NCI-H748 (cell line): ENCODE measurements at regions not wholly inside any gene's neighbourhood (a gene's known extent, or its start where the extent isn't known, plus 50 kb on each side); places are given as distances from the start of the nearest gene placed in this dataset.
"Not testable (repeated sequence)": the region's sequence is repeated elsewhere in the genome, so short reads cannot be mapped to it uniquely, and the experiment has no call there.

ENCODE experiments used
- DNase-seq: peaks from one replicate; lab custom pipeline; 2025; ENCODE audit not compliant: unreplicated experiment; lab: John Stamatoyannopoulos, UW

DNA sequence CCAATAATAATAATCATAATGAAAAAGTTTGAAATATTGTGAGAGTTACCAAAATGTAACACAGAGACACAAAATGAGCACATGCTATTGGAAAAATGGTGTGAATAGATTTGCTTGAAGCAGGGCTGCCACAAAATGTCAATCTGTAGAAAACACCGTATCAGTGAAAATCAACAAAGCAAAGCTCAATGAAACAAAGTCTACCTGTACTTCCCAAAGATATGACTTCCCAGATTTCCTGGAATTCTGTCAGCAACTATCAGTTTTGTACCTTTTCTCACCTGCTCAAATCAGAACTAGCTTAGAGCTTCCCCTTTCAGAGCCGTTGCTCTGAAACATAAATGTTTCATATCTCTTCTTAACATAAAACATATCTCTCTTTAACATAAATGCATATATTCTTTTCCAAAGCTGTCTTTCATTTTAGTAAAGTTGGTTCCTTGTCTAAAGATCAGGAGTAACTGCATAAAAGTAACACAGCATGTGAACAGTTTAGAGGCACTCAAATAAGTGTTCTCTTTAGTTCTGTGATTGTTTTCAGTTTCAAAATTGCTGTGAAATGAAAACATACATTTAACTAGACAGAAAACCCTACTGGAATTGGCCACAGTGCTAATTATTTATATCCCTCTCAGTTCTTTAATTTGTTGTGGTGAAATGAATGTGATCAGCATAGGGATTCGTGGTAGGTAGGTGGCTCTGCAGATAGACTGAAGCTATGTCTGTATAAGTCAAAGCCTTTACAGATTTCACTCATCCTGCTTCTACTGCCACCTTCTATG is 262.5 kb downstream of the KCNJ3 start:
- no peak for DNase-seq

DNA sequence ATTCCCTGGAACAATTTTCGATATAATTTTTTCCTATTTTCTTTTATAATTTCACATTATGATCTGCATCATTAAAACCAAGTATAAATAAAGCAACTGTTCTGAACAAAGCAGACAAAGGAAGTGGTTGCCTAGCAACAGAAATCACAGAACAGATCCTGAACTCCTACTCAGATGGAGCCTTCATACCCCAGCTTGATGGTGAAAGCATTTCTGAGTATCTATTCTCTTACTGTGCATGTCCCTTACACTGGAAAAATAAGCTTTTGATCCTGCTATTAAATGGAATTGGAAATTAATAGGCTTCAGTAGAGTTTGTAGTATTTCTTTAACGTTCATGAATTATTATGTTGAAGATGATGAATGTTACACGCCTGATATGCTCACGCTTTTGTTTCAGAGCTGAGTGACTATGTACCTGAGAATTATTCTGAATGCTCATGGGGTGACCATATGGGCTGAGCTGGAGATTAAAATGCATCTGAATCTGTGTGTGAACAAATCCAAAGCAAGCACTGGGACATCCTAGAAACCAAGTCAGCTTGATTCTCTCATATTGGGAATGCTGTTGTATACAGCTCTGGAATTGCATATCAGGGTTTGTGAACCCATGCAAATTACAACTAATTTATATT is 254.0 kb downstream of the KCNJ3 start:
- peak; percentile 94 for DNase-seq

DNA sequence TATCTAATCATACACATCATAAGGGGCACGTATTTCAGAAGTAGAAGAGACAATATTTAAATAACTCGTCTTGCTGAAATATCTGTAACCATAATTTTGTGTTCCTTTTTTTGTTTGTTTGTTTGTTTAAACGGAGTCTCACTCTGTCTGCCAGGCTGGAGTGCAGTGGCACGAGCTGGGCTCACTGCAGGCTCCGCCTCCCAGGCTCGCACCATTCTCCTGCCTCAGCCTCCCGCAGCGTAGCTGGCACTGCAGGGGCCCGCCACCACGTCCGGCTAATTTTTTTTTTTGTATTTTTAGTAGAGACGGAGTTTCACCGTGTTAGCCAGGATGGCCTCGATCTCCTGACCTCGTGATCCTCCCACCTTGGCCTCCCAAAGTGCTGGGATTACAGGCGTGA is 248.9 kb downstream of the KCNJ3 start:
- DNase-seq = not testable (repeated sequence)

DNA sequence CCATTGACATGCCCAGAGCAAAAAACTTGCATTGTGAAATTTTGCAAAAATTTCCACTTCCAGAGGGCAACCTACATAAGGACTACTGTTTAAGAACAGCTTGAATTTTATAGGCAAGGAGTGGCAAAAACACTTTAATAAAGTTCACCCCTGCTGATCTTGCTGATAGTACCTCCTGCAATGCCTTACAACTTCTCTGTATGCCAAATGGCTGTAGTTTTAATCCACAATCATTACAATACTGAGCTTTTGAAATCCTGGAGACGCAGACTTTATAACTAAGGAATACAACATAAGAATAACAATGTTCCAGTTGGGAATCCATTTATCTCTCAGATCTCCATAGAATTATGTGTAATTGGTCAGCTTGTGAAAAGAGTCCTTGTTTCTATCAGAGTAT is 247.5 kb downstream of the KCNJ3 start:
- DNase-seq = no peak

DNA sequence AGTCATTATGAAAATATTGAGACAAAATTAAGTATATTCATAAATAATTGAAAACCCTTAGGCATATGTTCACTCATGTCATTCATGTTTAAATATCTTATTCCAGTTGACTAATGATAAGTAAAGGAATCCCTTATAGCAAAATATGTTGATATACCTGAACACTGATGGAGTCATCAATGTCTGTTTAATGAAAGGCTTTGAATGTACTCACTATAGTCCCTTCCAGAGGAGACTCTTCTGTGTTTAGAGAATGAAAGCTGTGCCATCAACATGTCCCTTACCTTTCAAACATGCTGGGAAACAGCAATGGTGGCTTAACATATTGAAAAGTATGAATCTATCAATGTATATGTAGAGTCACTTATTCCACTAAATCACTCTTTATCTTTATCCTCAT is 242.9 kb downstream of the KCNJ3 start:
- no peak for DNase-seq

DNA sequence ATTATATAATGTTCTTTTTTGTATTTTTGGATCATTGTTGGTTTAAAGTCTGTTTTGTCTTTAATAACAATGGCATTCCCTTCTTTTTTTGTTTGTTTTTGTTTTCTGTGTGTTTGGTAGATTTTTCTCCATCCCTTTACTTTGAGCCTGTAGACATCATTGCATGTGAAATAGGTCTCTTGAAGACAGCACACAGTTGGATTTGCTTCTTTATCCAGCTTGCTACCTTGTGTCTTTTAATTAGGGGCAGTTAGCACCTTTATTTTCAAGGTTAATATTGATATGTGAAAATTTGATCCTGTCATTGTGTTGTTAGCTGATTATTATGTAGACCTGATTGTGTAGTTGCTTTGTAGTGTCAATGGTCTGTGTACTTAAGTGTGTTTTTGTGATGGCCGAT is 235.7 kb downstream of the KCNJ3 start:
- DNase-seq = peak; percentile 60

DNA sequence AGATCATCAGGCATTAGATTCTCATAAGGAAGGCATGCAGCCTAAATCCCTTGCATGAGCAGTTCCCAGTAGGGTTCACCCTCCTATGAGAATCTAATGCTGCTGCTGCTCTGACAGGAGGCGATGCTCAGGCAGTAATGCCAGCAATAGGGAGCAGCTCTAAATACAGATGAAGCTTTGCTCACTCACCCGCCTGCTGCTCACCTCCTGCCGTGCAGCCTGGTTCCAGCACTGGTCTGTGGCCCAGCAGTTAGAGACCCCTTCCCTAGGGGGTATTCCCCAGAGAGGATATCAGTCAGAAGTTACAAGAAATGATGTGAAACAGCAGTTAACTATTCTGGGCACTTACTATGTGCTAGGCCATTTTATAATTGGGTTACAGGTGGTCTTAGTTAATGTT is 226.0 kb downstream of the KCNJ3 start:
- DNase-seq = peak; percentile 25

DNA sequence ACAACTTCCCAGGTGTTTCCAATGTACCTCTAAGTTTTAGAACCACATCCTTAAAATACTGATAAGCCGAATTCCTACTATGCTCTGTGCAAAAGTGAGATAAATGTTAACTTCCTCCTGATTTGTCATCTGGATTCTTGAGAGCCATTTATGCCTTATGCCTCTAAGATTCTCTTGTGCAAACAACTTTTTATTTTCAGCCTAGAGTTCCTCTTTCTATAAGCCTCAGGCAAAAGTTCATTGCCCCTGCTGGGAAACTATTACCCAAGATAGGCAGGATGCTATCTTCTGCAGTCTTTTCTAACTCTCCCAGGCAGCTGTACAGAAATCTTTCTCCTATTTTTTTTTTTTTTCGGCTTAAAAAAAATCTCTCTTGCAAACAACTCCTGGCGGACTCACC is 216.1 kb downstream of the KCNJ3 start:
- no peak for DNase-seq

DNA sequence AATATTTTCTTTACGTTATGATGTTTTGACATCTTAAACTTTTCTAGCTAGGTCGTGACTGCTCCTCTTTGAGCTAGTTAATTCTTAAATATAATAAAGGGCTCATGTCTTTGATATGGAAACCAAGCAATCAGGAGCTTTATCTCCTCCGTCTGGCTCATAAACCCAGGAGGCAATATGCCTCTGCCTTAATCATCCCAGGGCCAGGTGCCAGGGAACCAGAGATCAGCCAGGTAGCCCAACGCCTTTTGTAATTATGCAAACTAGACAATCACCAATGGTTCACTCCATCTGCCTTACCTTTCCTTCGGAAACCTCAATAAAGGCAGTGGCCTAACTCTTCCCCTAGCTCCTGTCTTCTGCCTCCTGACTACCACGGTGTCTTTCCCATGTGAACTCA is 213.7 kb downstream of the KCNJ3 start:
- peak; percentile 96 for DNase-seq

DNA sequence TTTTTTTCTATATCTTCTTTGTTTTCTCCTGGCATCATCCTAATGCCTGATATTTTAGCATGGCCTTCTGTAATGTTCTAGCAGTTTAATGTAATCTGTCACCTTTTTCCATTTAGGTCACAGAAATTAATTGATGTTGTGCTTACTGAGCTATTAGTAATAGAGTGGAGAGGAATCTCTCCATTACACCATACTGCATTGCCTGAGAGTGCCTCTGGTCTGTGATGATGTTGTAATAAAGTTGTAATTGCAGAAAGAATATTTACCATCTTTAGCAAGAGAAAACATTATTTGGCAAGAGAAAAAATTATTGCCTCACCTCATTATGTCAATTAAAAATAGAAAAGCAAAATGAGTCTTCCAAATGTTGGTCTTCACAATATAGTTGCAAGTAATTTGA is 213.2 kb downstream of the KCNJ3 start:
- DNase-seq = peak; percentile 80

DNA sequence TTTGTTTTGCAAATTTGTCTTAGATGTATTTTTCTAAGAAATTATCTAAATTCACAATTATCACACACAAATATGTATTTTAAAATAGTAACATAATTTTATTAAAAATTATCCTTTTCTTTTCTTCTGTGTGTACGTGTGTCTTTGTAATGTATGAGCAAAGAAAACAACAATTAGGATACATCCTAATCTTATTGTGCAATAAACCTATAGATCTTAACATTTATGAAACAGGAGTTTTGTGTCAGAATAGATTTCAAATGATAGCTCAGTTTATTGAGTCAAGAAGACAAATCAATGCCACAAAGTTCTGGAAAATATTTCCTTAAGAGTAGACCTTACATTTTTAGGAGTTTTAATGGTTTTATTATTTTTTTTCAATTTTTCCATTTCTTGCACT is 212.2 kb downstream of the KCNJ3 start:
- no peak for DNase-seq

DNA sequence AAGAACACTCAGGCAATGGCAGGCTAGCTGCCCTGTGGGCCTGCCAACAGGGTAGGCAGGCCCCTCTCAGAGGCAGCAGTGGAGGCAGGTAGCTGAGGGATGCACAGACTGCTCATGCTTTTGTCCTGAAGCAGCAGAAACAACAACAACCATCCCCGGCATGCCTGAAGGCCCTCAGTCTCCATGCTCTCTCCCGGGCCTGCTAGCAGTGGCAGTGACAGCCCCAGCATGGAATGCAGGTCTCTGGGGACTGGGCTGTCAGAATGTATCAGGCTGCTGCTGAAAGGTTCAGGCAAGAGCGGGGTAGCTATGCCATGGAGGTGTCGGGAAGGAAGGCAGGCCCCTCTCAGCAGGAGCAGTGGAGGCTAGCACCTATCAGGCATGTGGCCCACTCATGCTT is 209.8 kb downstream of the KCNJ3 start:
- no peak for DNase-seq
